GM23338 (cell line): ENCODE measurements at regions not wholly inside any gene's neighbourhood (a gene's known extent, or its start where the extent isn't known, plus 50 kb on each side); places are given as distances from the start of the nearest gene placed in this dataset.

Experiments
- ATAC-seq: fragments of 200-7000 bp; cut with Tn5 transposase; 3 replicates; pipeline ENCODE4 v1.9.1; 2020
- DNase-seq: peaks from one replicate; pipeline ENCODE4 v3.0.0-alpha.2; 2015; ENCODE audit warnings: low spot score
- H2AFZ ChIP-seq: fragments of 200-600 bp; sonication (generic); 2 replicates; pipeline ENCODE4 v1.8.0; 2016; ENCODE audit warnings: antibody characterized with exemption, mild to moderate bottlenecking, moderate library complexity
- H3F3A ChIP-seq: fragments of 200-600 bp; sonication (generic); replicated peaks from 2 replicates; pipeline ENCODE4 v1.8.0; 2017; ENCODE audit warnings: antibody characterized with exemption, mixed run types, low read depth
- H3K27ac ChIP-seq: fragments of 200-600 bp; sonication (generic); 2 replicates; pipeline ENCODE4 v1.6.1; 2016; ENCODE audit warnings: low read depth
- H3K27me3 ChIP-seq: fragments of 200-600 bp; sonication (generic); 2 replicates; pipeline ENCODE4 v1.8.0; 2016; ENCODE audit warnings: mild to moderate bottlenecking, mixed run types, moderate library complexity; ENCODE audit not compliant: insufficient read depth
- H3K36me3 ChIP-seq: fragments of 200-600 bp; sonication (generic); 2 replicates; pipeline ENCODE4 v1.8.0; 2016; ENCODE audit warnings: mild to moderate bottlenecking; ENCODE audit not compliant: insufficient read depth
- H3K4me1 ChIP-seq: fragments of 200-600 bp; sonication (generic); 2 replicates; pipeline ENCODE4 v1.8.0; 2016; ENCODE audit warnings: mild to moderate bottlenecking, moderate library complexity; ENCODE audit not compliant: insufficient read depth
- H3K4me2 ChIP-seq: fragments of 200-600 bp; sonication (generic); 2 replicates; pipeline ENCODE4 v1.7.1; 2017; ENCODE audit warnings: mixed run types
- H3K4me3 ChIP-seq: fragments of 200-600 bp; sonication (generic); 2 replicates; pipeline ENCODE4 v1.6.1; 2016; ENCODE audit warnings: mixed run types
- H3K79me2 ChIP-seq: fragments of 200-600 bp; sonication (generic); replicated peaks from 2 replicates; pipeline ENCODE4 v1.8.0; 2017; ENCODE audit warnings: mild to moderate bottlenecking; ENCODE audit not compliant: insufficient read depth
- H3K9me2 ChIP-seq: fragments of 200-600 bp; sonication (generic); 2 replicates; pipeline ENCODE4 v1.8.0; 2017; ENCODE audit not compliant: insufficient read depth
- H4K20me1 ChIP-seq: fragments of 200-600 bp; sonication (generic); replicated peaks from 2 replicates; pipeline ENCODE4 v1.8.0; 2017; ENCODE audit warnings: mild to moderate bottlenecking; ENCODE audit not compliant: insufficient read depth
- H3K27ac Mint-ChIP-seq: 2 replicates; pipeline ENCODE4 v1.8.0; 2020; ENCODE audit warnings: inconsistent platforms, mild to moderate bottlenecking, moderate library complexity, mixed read lengths
- H3K27me3 Mint-ChIP-seq: 3 replicates; pipeline ENCODE4 v1.8.0; 2022; ENCODE audit warnings: low read depth, mild to moderate bottlenecking, moderate library complexity, mixed read lengths, inconsistent platforms; ENCODE audit not compliant: insufficient read depth, poor library complexity
- H3K36me3 Mint-ChIP-seq: 3 replicates; pipeline ENCODE4 v1.8.0; 2021; ENCODE audit warnings: low read depth, mild to moderate bottlenecking, inconsistent platforms, moderate library complexity, mixed read lengths
- H3K4me1 Mint-ChIP-seq: 3 replicates; pipeline ENCODE4 v1.8.0; 2020; ENCODE audit warnings: mild to moderate bottlenecking, inconsistent platforms, mixed read lengths
- H3K4me3 Mint-ChIP-seq: 3 replicates; pipeline ENCODE4 v1.8.0; 2021; ENCODE audit warnings: moderate library complexity, mild to moderate bottlenecking, inconsistent platforms, mixed read lengths
- H3K9me3 Mint-ChIP-seq: 3 replicates; pipeline ENCODE4 v1.8.0; 2020; ENCODE audit warnings: moderate library complexity, mild to moderate bottlenecking, inconsistent platforms, mixed read lengths
- CREB1 ChIP-seq: fragments of 250-450 bp; sonication (Bioruptor Pico); IDR thresholded peaks from 2 replicates; pipeline ENCODE4 v1.5.0; 2020; ENCODE audit warnings: low read depth, mild to moderate bottlenecking, moderate library complexity
- CTCF ChIP-seq, 2 experiments: fragments of 200-600 bp in 1 of 2; sonication (generic) in 1 of 2; conservative IDR thresholded peaks; 2 replicates each; pipeline versions ENCODE4 v1.5.1 to v1.6.1; 2016 to 2017; ENCODE audit warnings: antibody characterized with exemption in 2 of 2, low read depth in 2 of 2, mild to moderate bottlenecking in 2 of 2, moderate library complexity in 1 of 2
- ETS1 ChIP-seq: IDR thresholded peaks from 2 replicates; pipeline ENCODE4 v1.6.1; 2016; ENCODE audit warnings: antibody characterized with exemption
- EZH2 ChIP-seq: fragments of 200-600 bp; sonication (generic); IDR thresholded peaks from one replicate; pipeline ENCODE4 v1.8.0; 2017; ENCODE audit warnings: antibody characterized with exemption, mild to moderate bottlenecking, low read depth; ENCODE audit not compliant: unreplicated experiment
- EZH2phosphoT487 ChIP-seq: fragments of 200-600 bp; sonication (generic); IDR thresholded peaks from one replicate; pipeline ENCODE4 v1.8.1; 2018; ENCODE audit warnings: antibody characterized with exemption; ENCODE audit not compliant: unreplicated experiment
- JUNB ChIP-seq: IDR thresholded peaks from one replicate; pipeline ENCODE4 v1.6.1; 2016; ENCODE audit warnings: antibody characterized with exemption; ENCODE audit not compliant: unreplicated experiment
- NANOG ChIP-seq: IDR thresholded peaks from 2 replicates; pipeline ENCODE4 v1.6.1; 2016; ENCODE audit warnings: antibody characterized with exemption, borderline replicate concordance
- POLR2AphosphoS5 ChIP-seq: IDR thresholded peaks from 2 replicates; pipeline ENCODE4 v1.6.1; 2016; ENCODE audit warnings: antibody characterized with exemption, low read depth
- REST ChIP-seq: IDR thresholded peaks from one replicate; pipeline ENCODE4 v1.6.1; 2018; ENCODE audit warnings: antibody characterized with exemption; ENCODE audit not compliant: unreplicated experiment
- STAT1 ChIP-seq: IDR thresholded peaks from one replicate; pipeline ENCODE4 v1.6.1; 2016; ENCODE audit warnings: antibody characterized with exemption; ENCODE audit not compliant: unreplicated experiment
- ZNF114 ChIP-seq: fragments of 250-450 bp; sonication (Bioruptor Pico); IDR thresholded peaks from 2 replicates; pipeline ENCODE4 v1.5.0; 2020; ENCODE audit warnings: mild to moderate bottlenecking, moderate library complexity
- ZNF331 ChIP-seq: fragments of 250-450 bp; sonication (Bioruptor Pico); IDR thresholded peaks from 2 replicates; pipeline ENCODE4 v1.5.0; 2020; ENCODE audit warnings: low read depth, mild to moderate bottlenecking, moderate library complexity
- ZNF462 ChIP-seq: fragments of 250-450 bp; sonication (Bioruptor Pico); IDR thresholded peaks from 2 replicates; pipeline ENCODE4 v1.5.0; 2020; ENCODE audit warnings: mild to moderate bottlenecking, moderate library complexity

- H3K27ac ChIP-seq: no peak overlapping the region
- H3K9me2 ChIP-seq: no peaks in the 10 kb centered on the region
- H3K4me1 ChIP-seq: no peaks in the 10 kb centered on the region
- DNase-seq (peak; percentile 20), ATAC-seq (no peak; the same call in 2 of the 3 replicates)
- no peaks in the 10 kb centered on the region for H3F3A ChIP-seq
- H3K4me3 ChIP-seq: no peak overlapping the region
- H3K4me2 ChIP-seq: no peak overlapping the region
- Mint-ChIP-seq H3K4me1 (no peaks in the 10 kb centered on the region; the same call in 2 of the 3 replicates), H3K9me3 (peaks cover 23% of the 10 kb centered on the region), H3K27ac (no peak overlapping the region), H3K4me3 (no peak overlapping the region), H3K27me3 (peaks cover 2% of the 10 kb centered on the region), H3K36me3 (peaks cover 18% of the 10 kb centered on the region)
- no peak overlapping the region; the same call in 1 of the 2 replicates for H2AFZ ChIP-seq
- no peak for TF ChIP-seq CTCF (conservative IDR thresholded peaks at IDR 0.05; ENCODE audit: low read depth in 2 of 2)
- TF ChIP-seq EZH2: no peak
- TF ChIP-seq REST: no peak
- TF ChIP-seq POLR2AphosphoS5: no peak
- no peak for TF ChIP-seq CREB1 (CRISPR knock-in tag)
- no peak for TF ChIP-seq NANOG
- TF ChIP-seq JUNB: no peak
- no peak for TF ChIP-seq ETS1
- no peak for TF ChIP-seq EZH2phosphoT487
- no peak for TF ChIP-seq ZNF462 (CRISPR knock-in tag)
- no peak for TF ChIP-seq STAT1
- no peak for TF ChIP-seq ZNF331 (CRISPR knock-in tag)
- no peak for TF ChIP-seq ZNF114 (CRISPR knock-in tag)
- H3K27me3 ChIP-seq: no peaks in the 10 kb centered on the region
- H3K79me2 ChIP-seq: no peaks in the 10 kb centered on the region
- H4K20me1 ChIP-seq: no peaks in the 10 kb centered on the region
- H3K36me3 ChIP-seq: peaks cover 4% of the 10 kb centered on the region; the same call in 1 of the 2 replicates
These were observed 167.5 kb upstream of the FREM2 start for GRCh38 chr13:38519229-38519911.
